NCI-H774 (cell line): ENCODE measurements at regions not wholly inside any gene's neighbourhood (a gene's known extent, or its start where the extent isn't known, plus 50 kb on each side); places are given as distances from the start of the nearest gene placed in this dataset.
"Not testable (repeated sequence)": the region's sequence is repeated elsewhere in the genome, so short reads cannot be mapped to it uniquely, and the experiment has no call there.

Source experiments
- DNase-seq: peaks from one replicate; lab custom pipeline; 2025; lab: John Stamatoyannopoulos, UW

- not testable (repeated sequence) for DNase-seq
Observed at GRCh38 chr7:76117306-76117991, 69.5 kb downstream of the MDH2 start.

GRCh38 chr7:76118253-76119036 lies 70.5 kb downstream of the MDH2 start:
- peak; percentile 69 for DNase-seq

GRCh38 chr7:76121044-76121443 lies 73.1 kb downstream of the MDH2 start:
- no peak for DNase-seq

- DNase-seq, result no peak
Observed at GRCh38 chr7:76122516-76123239, 74.8 kb downstream of the MDH2 start.

GRCh38 chr7:76123316-76123715 lies 75.4 kb downstream of the MDH2 start:
- DNase-seq, result no peak

- no peak for DNase-seq
Observed at GRCh38 chr7:76125560-76125959, 76.1 kb upstream of the SRRM3 start.

GRCh38 chr7:76126632-76127031 lies 75.1 kb upstream of the SRRM3 start:
- DNase-seq, result no peak

GRCh38 chr7:76129366-76129765 lies 72.3 kb upstream of the SRRM3 start:
- DNase-seq, result no peak

GRCh38 chr7:76129836-76130235 lies 71.9 kb upstream of the SRRM3 start:
- no peak for DNase-seq

GRCh38 chr7:76130661-76131060 lies 71.0 kb upstream of the SRRM3 start:
- not testable (repeated sequence) for DNase-seq

- not testable (repeated sequence) for DNase-seq
Observed at GRCh38 chr7:76131887-76132286, 69.8 kb upstream of the SRRM3 start.

GRCh38 chr7:76133164-76133775 lies 68.4 kb upstream of the SRRM3 start:
- no peak for DNase-seq

- no peak for DNase-seq
Observed at GRCh38 chr7:76133839-76134238, 67.9 kb upstream of the SRRM3 start.

- not testable (repeated sequence) for DNase-seq
Observed at GRCh38 chr7:76135263-76135662, 66.4 kb upstream of the SRRM3 start.

GRCh38 chr7:76138577-76139313 lies 63.0 kb upstream of the SRRM3 start:
- not testable (repeated sequence) for DNase-seq

- DNase-seq, result no peak
Observed at GRCh38 chr7:76139670-76140069, 62.0 kb upstream of the SRRM3 start.

GRCh38 chr7:76140259-76140658 lies 61.4 kb upstream of the SRRM3 start:
- not testable (repeated sequence) for DNase-seq

- no peak for DNase-seq
Observed at GRCh38 chr7:76142861-76143260, 58.8 kb upstream of the SRRM3 start.

GRCh38 chr7:76144664-76145270 lies 56.9 kb upstream of the SRRM3 start:
- not testable (repeated sequence) for DNase-seq

GRCh38 chr7:76146374-76146773 lies 55.3 kb upstream of the SRRM3 start:
- no peak for DNase-seq

GRCh38 chr7:76148947-76149346 lies 52.7 kb upstream of the SRRM3 start:
- not testable (repeated sequence) for DNase-seq
